ENCODE measurements at regions not wholly inside any gene's neighbourhood (a gene's known extent, or its start where the extent isn't known, plus 50 kb on each side); places are given as distances from the start of the nearest gene placed in this dataset.
"Not testable (repeated sequence)": the region's sequence is repeated elsewhere in the genome, so short reads cannot be mapped to it uniquely, and the experiment has no call there.

DNA sequence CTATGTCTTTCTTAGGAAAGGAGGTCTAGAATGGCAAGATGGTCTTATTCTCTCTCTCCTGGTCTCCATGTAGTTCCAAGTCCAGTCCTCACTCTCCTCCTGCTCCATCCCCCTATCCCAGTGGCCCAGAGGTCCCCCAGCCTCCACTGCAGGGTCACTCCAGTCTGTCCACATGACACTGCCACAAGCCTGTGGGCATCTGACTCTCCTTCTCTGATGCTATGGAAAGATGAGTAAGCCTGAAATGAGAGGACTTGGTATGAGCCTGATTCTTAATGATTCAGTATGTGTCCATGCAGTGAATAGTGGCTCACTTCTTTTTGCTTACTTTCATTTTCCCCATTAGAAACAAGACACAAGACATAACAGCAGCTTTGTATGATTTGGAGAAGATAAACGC lies 516.8 kb upstream of the ADGRL3 start:
- no peaks in the 10 kb centered on the region for H3K27me3 ChIP-seq (ENCODE audit: low read length)
- H3K27ac ChIP-seq (ENCODE audit: low read length): no peak overlapping the region
- H3K36me3 ChIP-seq (ENCODE audit: insufficient read depth, low read length): no peaks in the 10 kb centered on the region
- H4K20me1 ChIP-seq (ENCODE audit: insufficient read depth, low read depth, low read length): no peaks in the 10 kb centered on the region
- H3K9me2 ChIP-seq (replicated peaks; ENCODE audit: insufficient read depth, low read length): no peaks in the 10 kb centered on the region
- peaks cover 28% of the 10 kb centered on the region for H3K9me3 ChIP-seq (ENCODE audit: low read length)
- H2AFZ ChIP-seq (ENCODE audit: low read length): no peak overlapping the region
- DNase-seq: no peak
- H3K4me2 ChIP-seq (ENCODE audit: low read depth, low read length, poor library complexity, severe bottlenecking): no peak overlapping the region
- H3K4me1 ChIP-seq (ENCODE audit: low read length): no peaks in the 10 kb centered on the region
- no peak overlapping the region for H3K9ac ChIP-seq (ENCODE audit: low read length)
- no peak overlapping the region for H3K4me3 ChIP-seq (ENCODE audit: low read length)
- no peaks in the 10 kb centered on the region for H3K79me2 ChIP-seq (ENCODE audit: low read length)

- H3K4me3 ChIP-seq (ENCODE audit: low read length): no peak overlapping the region
- H3K9me2 ChIP-seq (replicated peaks; ENCODE audit: insufficient read depth, low read length): no peaks in the 10 kb centered on the region
- H2AFZ ChIP-seq (ENCODE audit: low read length): no peak overlapping the region
- H4K20me1 ChIP-seq (ENCODE audit: insufficient read depth, low read depth, low read length): no peaks in the 10 kb centered on the region
- no peak overlapping the region for H3K4me2 ChIP-seq (ENCODE audit: low read depth, low read length, poor library complexity, severe bottlenecking)
- no peaks in the 10 kb centered on the region for H3K79me2 ChIP-seq (ENCODE audit: low read length)
- peaks cover 29% of the 10 kb centered on the region for H3K9me3 ChIP-seq (ENCODE audit: low read length)
- H3K4me1 ChIP-seq (ENCODE audit: low read length): no peaks in the 10 kb centered on the region
- no peaks in the 10 kb centered on the region for H3K36me3 ChIP-seq (ENCODE audit: insufficient read depth, low read length)
- H3K9ac ChIP-seq (ENCODE audit: low read length): no peak overlapping the region
- H3K27me3 ChIP-seq (ENCODE audit: low read length): no peaks in the 10 kb centered on the region
- DNase-seq: no peak
- no peak overlapping the region for H3K27ac ChIP-seq (ENCODE audit: low read length)
These were observed 516.2 kb upstream of the ADGRL3 start for GRCh38 chr4:60683973-60684372.

- H3K4me1 ChIP-seq (ENCODE audit: low read length); H3K79me2 ChIP-seq (ENCODE audit: low read length); H2AFZ ChIP-seq (ENCODE audit: low read length); DNase-seq; H3K9me2 ChIP-seq (replicated peaks; ENCODE audit: insufficient read depth, low read length); H3K9ac ChIP-seq (ENCODE audit: low read length); H4K20me1 ChIP-seq (ENCODE audit: insufficient read depth, low read depth, low read length); H3K27me3 ChIP-seq (ENCODE audit: low read length); H3K9me3 ChIP-seq (ENCODE audit: low read length); H3K36me3 ChIP-seq (ENCODE audit: insufficient read depth, low read length); H3K27ac ChIP-seq (ENCODE audit: low read length); H3K4me3 ChIP-seq (ENCODE audit: low read length); H3K4me2 ChIP-seq (ENCODE audit: low read depth, low read length, poor library complexity, severe bottlenecking): not testable (repeated sequence)
These were observed 504.1 kb upstream of the ADGRL3 start for GRCh38 chr4:60696062-60696461.

DNA sequence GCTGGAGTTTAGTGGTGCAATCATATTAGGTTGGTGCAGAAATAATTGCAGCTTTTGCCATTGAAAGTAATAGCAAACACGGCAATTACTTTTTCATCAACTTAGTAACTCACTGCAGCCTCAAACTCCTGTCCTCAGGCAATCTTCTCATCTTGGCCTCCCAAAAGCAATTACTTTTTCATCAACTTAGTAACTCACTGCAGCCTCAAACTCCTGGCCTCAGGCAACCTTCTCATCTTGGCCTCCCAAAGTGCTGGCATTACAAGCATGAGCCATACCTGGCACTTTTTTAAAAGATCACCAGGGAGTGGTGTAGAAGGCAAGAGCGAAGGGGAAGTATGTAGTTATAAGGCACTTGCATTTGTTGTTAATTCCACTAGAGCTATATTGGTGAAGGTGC lies 491.1 kb upstream of the ADGRL3 start:
- H3K27me3 ChIP-seq (ENCODE audit: low read length): no peaks in the 10 kb centered on the region
- H3K9ac ChIP-seq (ENCODE audit: low read length): no peak overlapping the region
- no peak for DNase-seq
- no peaks in the 10 kb centered on the region for H3K79me2 ChIP-seq (ENCODE audit: low read length)
- no peaks in the 10 kb centered on the region for H3K4me1 ChIP-seq (ENCODE audit: low read length)
- peaks cover 31% of the 10 kb centered on the region for H3K9me3 ChIP-seq (ENCODE audit: low read length)
- H2AFZ ChIP-seq (ENCODE audit: low read length): no peak overlapping the region
- no peaks in the 10 kb centered on the region for H4K20me1 ChIP-seq (ENCODE audit: insufficient read depth, low read depth, low read length)
- H3K27ac ChIP-seq (ENCODE audit: low read length): no peak overlapping the region
- no peak overlapping the region for H3K4me3 ChIP-seq (ENCODE audit: low read length)
- H3K4me2 ChIP-seq (ENCODE audit: low read depth, low read length, poor library complexity, severe bottlenecking): no peak overlapping the region
- no peaks in the 10 kb centered on the region for H3K36me3 ChIP-seq (ENCODE audit: insufficient read depth, low read length)
- H3K9me2 ChIP-seq (replicated peaks; ENCODE audit: insufficient read depth, low read length): no peaks in the 10 kb centered on the region

GRCh38 chr4:60718874-60719273 lies 481.3 kb upstream of the ADGRL3 start:
- no peak overlapping the region for H2AFZ ChIP-seq (ENCODE audit: low read length)
- H3K36me3 ChIP-seq (ENCODE audit: insufficient read depth, low read length): no peaks in the 10 kb centered on the region
- no peaks in the 10 kb centered on the region for H3K4me1 ChIP-seq (ENCODE audit: low read length)
- no peak for DNase-seq
- no peaks in the 10 kb centered on the region for H3K79me2 ChIP-seq (ENCODE audit: low read length)
- H3K27me3 ChIP-seq (ENCODE audit: low read length): no peaks in the 10 kb centered on the region
- H3K9me3 ChIP-seq (ENCODE audit: low read length): peaks cover 21% of the 10 kb centered on the region
- no peaks in the 10 kb centered on the region for H3K9me2 ChIP-seq (replicated peaks; ENCODE audit: insufficient read depth, low read length)
- no peak overlapping the region for H3K4me2 ChIP-seq (ENCODE audit: low read depth, low read length, poor library complexity, severe bottlenecking)
- H3K9ac ChIP-seq (ENCODE audit: low read length): no peak overlapping the region
- H4K20me1 ChIP-seq (ENCODE audit: insufficient read depth, low read depth, low read length): no peaks in the 10 kb centered on the region
- H3K4me3 ChIP-seq (ENCODE audit: low read length): no peak overlapping the region
- no peak overlapping the region for H3K27ac ChIP-seq (ENCODE audit: low read length)

DNA sequence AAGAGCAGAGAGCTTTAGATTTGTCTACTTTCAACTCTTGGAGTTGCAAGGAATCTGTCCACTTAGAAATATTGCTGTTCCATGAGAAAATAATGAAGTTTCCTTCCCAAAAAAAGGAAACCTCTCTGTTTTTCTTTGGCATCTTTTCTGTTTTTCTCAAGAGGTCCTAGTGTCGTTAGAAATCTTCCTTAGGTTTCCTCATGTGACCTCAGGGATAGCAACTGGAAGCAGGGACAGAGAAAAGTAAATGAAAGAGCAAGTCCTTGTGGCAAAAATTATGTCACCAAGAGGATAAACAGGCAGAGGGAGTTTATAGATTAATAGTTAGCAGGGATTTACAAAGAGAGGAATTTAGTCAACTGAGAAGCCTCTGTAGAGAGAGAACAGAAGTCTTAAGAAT lies 478.4 kb upstream of the ADGRL3 start:
- Histone ChIP-seq H3K36me3 (ENCODE audit: insufficient read depth, low read length) (no peaks in the 10 kb centered on the region), H3K9me2 (replicated peaks; ENCODE audit: insufficient read depth, low read length) (no peaks in the 10 kb centered on the region), H4K20me1 (ENCODE audit: insufficient read depth, low read depth, low read length) (no peaks in the 10 kb centered on the region), H3K79me2 (ENCODE audit: low read length) (no peaks in the 10 kb centered on the region), H3K4me3 (ENCODE audit: low read length) (no peak overlapping the region), H3K9me3 (ENCODE audit: low read length) (peaks cover 10% of the 10 kb centered on the region; the same call in 1 of the 2 replicates), H3K9ac (ENCODE audit: low read length) (no peak overlapping the region), H2AFZ (ENCODE audit: low read length) (no peak overlapping the region), H3K27me3 (ENCODE audit: low read length) (no peaks in the 10 kb centered on the region), H3K4me2 (ENCODE audit: low read depth, low read length, poor library complexity, severe bottlenecking) (no peak overlapping the region), H3K4me1 (ENCODE audit: low read length) (no peaks in the 10 kb centered on the region), H3K27ac (ENCODE audit: low read length) (no peak overlapping the region)
- no peak for DNase-seq

- no peak overlapping the region for H3K9ac ChIP-seq (ENCODE audit: low read length)
- H3K9me3 ChIP-seq (ENCODE audit: low read length): peaks cover 15% of the 10 kb centered on the region
- DNase-seq: no peak
- H3K4me2 ChIP-seq (ENCODE audit: low read depth, low read length, poor library complexity, severe bottlenecking): no peak overlapping the region
- H2AFZ ChIP-seq (ENCODE audit: low read length): no peak overlapping the region
- H3K9me2 ChIP-seq (replicated peaks; ENCODE audit: insufficient read depth, low read length): no peaks in the 10 kb centered on the region
- H3K4me3 ChIP-seq (ENCODE audit: low read length): no peak overlapping the region
- no peak overlapping the region for H3K27ac ChIP-seq (ENCODE audit: low read length)
- H3K27me3 ChIP-seq (ENCODE audit: low read length): no peaks in the 10 kb centered on the region
- no peaks in the 10 kb centered on the region for H3K79me2 ChIP-seq (ENCODE audit: low read length)
- H3K4me1 ChIP-seq (ENCODE audit: low read length): no peaks in the 10 kb centered on the region
- H3K36me3 ChIP-seq (ENCODE audit: insufficient read depth, low read length): no peaks in the 10 kb centered on the region
- no peaks in the 10 kb centered on the region for H4K20me1 ChIP-seq (ENCODE audit: insufficient read depth, low read depth, low read length)
These were observed 476.3 kb upstream of the ADGRL3 start for GRCh38 chr4:60723796-60724195.

DNA sequence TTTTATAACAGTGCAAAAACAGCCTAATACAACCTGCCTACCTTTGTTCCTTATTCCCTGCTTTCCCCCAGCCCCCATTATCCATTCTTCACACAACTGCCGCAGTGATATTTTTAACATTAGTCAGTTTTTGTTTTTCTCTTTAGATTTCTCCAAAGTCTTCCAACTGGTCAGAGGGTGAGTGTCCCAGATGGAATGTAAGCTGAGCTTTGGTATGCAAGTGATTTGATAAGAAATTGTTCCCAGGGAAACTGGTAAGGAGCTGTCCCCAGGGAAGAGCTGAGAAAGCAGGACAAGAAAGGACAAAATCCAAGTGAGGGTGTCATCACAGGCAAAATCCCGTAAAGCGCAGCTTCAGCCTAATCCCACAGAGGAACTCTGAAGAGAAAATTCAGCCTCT lies 475.5 kb upstream of the ADGRL3 start:
- H4K20me1 ChIP-seq (ENCODE audit: insufficient read depth, low read depth, low read length): no peaks in the 10 kb centered on the region
- no peak for DNase-seq
- no peak overlapping the region for H3K4me2 ChIP-seq (ENCODE audit: low read depth, low read length, poor library complexity, severe bottlenecking)
- no peak overlapping the region for H2AFZ ChIP-seq (ENCODE audit: low read length)
- H3K9me2 ChIP-seq (replicated peaks; ENCODE audit: insufficient read depth, low read length): no peaks in the 10 kb centered on the region
- H3K27ac ChIP-seq (ENCODE audit: low read length): no peak overlapping the region
- no peaks in the 10 kb centered on the region for H3K4me1 ChIP-seq (ENCODE audit: low read length)
- peaks cover 15% of the 10 kb centered on the region for H3K9me3 ChIP-seq (ENCODE audit: low read length)
- no peak overlapping the region for H3K9ac ChIP-seq (ENCODE audit: low read length)
- H3K27me3 ChIP-seq (ENCODE audit: low read length): no peaks in the 10 kb centered on the region
- H3K36me3 ChIP-seq (ENCODE audit: insufficient read depth, low read length): no peaks in the 10 kb centered on the region
- no peaks in the 10 kb centered on the region for H3K79me2 ChIP-seq (ENCODE audit: low read length)
- no peak overlapping the region for H3K4me3 ChIP-seq (ENCODE audit: low read length)

DNA sequence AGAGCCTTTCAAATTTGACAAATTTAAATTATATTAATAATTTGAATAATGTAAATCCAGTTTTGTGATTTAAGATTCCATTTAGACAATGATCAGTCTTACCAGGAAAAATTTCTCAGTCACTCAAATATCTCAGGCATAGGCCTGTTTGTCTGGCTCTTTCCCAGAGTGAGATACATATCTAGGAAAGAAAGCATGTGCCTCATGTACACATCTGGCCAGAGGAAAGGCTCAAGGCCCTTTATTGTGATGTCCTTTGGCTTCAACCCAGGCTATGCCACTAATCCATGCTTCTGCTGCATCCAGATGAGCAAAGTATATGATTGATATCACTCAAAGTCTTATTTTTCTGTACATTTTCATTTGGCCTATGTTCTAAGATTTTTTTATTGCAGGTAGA lies 473.3 kb upstream of the ADGRL3 start:
- Histone ChIP-seq H3K4me3 (ENCODE audit: low read length) (no peak overlapping the region), H2AFZ (ENCODE audit: low read length) (no peak overlapping the region), H4K20me1 (ENCODE audit: insufficient read depth, low read depth, low read length) (no peaks in the 10 kb centered on the region), H3K36me3 (ENCODE audit: insufficient read depth, low read length) (no peaks in the 10 kb centered on the region), H3K9ac (ENCODE audit: low read length) (no peak overlapping the region), H3K9me3 (ENCODE audit: low read length) (peaks cover 15% of the 10 kb centered on the region), H3K27me3 (ENCODE audit: low read length) (no peaks in the 10 kb centered on the region), H3K79me2 (ENCODE audit: low read length) (no peaks in the 10 kb centered on the region), H3K9me2 (replicated peaks; ENCODE audit: insufficient read depth, low read length) (no peaks in the 10 kb centered on the region), H3K4me1 (ENCODE audit: low read length) (no peaks in the 10 kb centered on the region), H3K27ac (ENCODE audit: low read length) (no peak overlapping the region), H3K4me2 (ENCODE audit: low read depth, low read length, poor library complexity, severe bottlenecking) (no peak overlapping the region)
- DNase-seq: no peak

Measured in Karpas-422 (cell line).